GM19328 (cell line): ENCODE measurements at regions not wholly inside any gene's neighbourhood (a gene's known extent, or its start where the extent isn't known, plus 50 kb on each side); places are given as distances from the start of the nearest gene placed in this dataset.

Experiments
- ATAC-seq: cut with Tn5 transposase; IDR thresholded peaks from one replicate; pipeline ENCODE4 v1.9.1; 2021; ENCODE audit warnings: mild to moderate bottlenecking, moderate library complexity; ENCODE audit not compliant: unreplicated experiment

GRCh38 chr15:93459396-93459795, 370.4 kb upstream of the RGMA start:
- no peak for ATAC-seq

GRCh38 chr15:93458597-93458996, 369.6 kb upstream of the RGMA start:
- no peak for ATAC-seq

DNA sequence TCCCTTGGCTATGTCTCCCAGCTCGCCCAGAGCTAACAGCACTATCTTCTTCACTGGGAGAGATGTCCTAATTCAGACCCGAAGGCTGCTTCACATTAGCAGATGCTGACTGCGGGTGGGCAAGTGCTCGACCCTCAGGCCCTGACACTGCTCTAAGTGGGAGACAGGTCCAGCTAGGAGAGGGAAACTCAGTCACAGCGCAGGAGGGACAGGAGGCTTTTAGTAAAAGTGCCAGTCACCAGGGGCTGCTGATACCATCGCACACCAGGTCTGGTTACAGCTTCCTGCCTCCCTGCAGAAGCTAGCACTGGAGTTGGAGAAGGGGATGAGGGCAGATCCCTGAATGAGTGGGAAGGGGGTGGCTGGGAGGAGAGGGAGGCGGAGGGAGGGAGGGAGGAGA, 365.8 kb upstream of the RGMA start:
- no peak for ATAC-seq

DNA sequence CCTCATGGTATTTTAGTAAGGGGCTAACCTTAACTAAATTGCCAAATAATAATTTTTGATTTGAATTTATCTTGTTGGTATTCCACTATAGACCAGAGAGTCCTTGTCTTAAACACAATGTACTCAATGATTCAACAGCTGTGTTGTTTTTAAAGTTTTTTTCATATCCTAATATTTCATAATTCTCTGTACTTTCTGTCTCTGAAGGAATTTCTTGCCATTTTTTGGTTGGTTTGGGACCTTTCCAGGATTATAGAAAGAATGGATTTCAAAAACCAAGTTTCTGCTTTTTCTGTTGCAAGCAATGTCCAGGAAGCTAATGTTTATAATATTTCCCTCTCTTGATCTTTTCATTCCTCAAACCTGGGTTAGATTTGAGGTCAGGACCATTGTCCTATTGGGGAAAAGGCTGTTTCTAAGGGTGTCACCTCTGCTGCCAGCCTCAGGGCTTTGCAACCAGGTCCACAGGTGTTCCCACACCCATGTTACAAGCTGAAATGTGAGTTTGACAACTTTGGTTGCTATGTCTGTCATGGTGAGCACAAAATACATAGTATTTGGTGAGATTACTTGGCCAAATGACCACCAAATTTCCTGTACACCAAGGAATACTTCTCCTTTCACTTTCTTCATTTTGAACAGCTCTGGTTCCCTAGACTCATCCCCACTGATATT, 363.7 kb upstream of the RGMA start:
- ATAC-seq: no peak

- ATAC-seq: no peak
Observed at GRCh38 chr15:93451822-93452221, 362.8 kb upstream of the RGMA start.

- no peak for ATAC-seq
Observed at GRCh38 chr15:93451265-93451664, 362.3 kb upstream of the RGMA start.

DNA sequence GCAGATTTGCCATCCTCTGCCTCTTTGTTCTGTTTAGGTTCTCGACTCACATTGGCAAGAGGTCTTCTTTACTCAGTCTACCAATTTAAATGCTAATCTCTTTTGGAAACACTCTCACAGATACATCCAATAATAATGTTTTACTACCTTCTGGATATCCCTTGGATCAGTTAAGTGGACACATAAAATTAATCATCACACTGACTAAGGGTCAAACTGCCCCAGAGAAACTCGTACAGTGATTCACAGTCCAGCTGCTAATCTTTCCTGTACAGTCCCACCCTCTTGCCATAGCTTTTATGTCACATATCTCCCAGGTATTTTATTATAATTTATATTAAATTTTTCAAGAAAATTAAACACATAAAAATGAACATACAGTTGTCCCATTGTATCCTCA, 360.8 kb upstream of the RGMA start:
- no peak for ATAC-seq

GRCh38 chr15:93438310-93438709, 349.3 kb upstream of the RGMA start:
- no peak for ATAC-seq

GRCh38 chr15:93432474-93432873, 343.5 kb upstream of the RGMA start:
- ATAC-seq: no peak

DNA sequence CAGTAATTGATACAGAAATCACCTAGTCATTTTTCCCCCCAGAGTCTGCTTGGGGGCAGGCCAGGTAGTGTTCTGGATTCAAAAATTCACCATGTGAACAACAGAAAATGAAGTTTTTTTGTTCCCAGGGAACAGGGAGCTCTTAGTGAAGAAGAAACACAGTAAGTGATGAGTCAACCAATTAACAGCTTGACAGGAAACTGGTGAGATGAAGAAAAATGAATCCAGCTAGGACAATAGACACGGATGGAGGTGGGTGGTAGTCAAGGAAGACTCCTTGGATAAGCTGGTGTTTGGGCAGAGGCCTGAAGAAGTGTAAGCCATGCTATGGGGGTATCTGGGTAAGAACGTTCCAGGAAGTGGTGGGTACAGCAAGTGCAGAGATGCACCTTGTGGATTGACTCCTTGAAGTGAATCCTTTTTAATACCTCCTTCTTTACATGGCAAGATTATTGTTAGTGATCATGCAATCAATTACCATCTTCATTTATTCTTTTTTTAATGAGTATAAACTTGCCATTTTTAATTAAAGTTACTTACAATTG, 339.9 kb upstream of the RGMA start:
- no peak for ATAC-seq

- no peak for ATAC-seq
Observed at GRCh38 chr15:93428150-93428549, 339.1 kb upstream of the RGMA start.

- no peak for ATAC-seq
Observed at GRCh38 chr15:93424131-93424530, 335.1 kb upstream of the RGMA start.

- ATAC-seq: no peak
Observed at GRCh38 chr15:93422476-93422875, 333.5 kb upstream of the RGMA start.

DNA sequence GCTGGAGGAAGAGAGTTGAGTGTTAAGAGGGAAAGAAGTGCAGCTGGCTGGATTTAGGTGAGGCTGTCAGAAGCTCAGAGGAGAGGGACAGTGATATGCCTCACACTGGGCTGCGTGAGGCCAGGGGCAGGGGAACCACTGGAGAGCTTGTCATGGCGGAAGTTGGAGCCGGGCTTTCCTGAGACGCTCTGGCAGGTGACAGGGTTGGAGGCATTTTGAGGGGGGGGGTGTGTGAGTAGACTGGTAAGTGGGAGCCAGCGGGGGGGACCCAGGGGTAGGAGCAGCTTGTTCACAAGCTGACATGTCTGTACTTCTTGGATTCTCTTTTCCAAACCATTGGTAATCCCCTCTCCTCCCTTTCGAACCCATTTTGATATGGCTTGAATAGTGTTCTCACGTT, 331.5 kb upstream of the RGMA start:
- no peak for ATAC-seq

GRCh38 chr15:93420050-93420452, 331.0 kb upstream of the RGMA start:
- ATAC-seq: no peak

DNA sequence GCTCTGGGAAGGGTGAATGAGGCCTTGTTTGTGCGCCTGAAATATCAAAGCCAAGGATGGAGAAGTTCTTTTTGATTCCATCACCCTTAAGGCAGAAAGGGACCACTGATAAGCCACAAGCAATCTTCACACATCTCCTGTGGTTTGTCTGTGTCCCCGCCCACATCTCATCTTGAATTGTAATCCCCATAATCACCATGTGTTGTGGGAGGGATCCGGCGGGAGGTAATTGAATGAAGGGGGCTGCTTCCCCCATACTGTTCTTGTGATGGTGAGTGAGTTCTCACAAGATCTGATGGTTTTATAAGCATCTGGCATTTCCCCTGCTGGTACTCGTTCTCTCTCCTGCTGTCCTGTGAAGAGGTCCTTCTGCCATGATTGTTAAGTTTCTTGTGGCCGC, 329.6 kb upstream of the RGMA start:
- no peak for ATAC-seq

DNA sequence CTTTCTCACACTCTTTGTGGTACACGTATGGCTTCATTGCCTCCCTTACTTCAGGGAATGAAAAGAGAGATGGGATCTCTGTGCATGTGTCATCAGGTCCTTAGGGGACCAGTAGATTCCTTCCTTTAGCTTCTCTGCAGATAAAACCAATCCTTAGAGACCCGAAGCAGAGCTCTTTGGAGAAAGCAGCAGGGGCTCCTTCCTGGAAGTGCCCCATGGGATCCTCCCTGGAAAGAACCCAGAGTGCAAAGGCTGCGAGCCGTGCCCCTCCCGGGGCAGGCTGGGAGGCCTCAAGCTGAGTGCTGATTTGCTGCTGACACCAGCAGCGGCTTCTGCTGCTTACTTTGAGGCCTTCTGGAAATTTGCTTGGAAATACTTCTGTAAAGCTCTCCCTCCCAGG, 328.6 kb upstream of the RGMA start:
- no peak for ATAC-seq

GRCh38 chr15:93417156-93417555, 328.1 kb upstream of the RGMA start:
- ATAC-seq: no peak

DNA sequence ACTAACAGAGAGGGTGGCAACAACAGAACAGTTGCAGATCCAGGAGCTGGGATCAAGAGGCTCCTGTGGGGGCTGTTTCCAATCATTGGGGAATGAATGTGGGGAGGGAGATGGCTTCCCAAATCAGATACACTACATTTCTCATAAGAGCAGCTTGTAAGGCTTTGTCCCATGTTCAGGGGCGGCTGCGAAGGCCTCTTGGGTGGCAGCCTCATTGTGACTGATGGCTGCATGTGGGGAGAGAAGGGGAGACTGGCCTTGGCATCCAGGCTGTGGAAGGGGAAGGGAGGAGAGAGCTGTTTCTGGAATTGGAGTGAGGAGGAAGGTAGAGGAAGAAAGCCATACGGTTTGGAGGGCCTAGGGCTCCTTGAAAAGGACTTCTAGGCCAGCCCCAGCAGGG, 326.6 kb upstream of the RGMA start:
- ATAC-seq: no peak

- ATAC-seq: no peak
Observed at GRCh38 chr15:93414576-93415231, 325.7 kb upstream of the RGMA start.

DNA sequence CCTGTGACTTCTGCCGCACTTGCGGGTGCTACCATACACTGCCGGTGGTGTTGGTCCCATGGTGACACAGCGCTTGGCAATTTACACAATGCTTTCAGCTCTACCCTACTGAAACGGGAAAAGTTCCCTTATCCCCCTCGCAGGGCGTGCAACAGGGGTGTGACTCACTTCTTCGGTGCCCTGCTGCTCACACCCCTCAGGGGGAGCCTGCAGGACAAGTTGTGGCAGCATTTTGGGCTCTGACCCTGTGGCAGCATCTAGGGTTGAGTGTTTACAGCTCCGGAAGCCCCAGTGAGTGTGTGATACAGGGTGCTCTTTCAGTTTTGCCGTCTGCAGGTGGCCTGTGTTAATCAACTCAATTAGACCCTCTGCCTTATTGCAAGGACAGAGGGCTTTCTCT, 324.7 kb upstream of the RGMA start:
- ATAC-seq: no peak

GRCh38 chr15:93399121-93399520, 310.1 kb upstream of the RGMA start:
- no peak for ATAC-seq

GRCh38 chr15:93389211-93389610, 300.2 kb upstream of the RGMA start:
- ATAC-seq: no peak
